Stimulated activated naive CD8-positive, alpha-beta T cell treated with anti-CD3 and anti-CD28 coated beads, Interleukin-15, Interleukin-2, amounts not matched to agents 100 ng/mL and 50 ng/mL, for 24 hours (primary cell): ENCODE measurements at regions not wholly inside any gene's neighbourhood (a gene's known extent, or its start where the extent isn't known, plus 50 kb on each side); places are given as distances from the start of the nearest gene placed in this dataset.

Experiments
- H3K27ac Mint-ChIP-seq: one replicate; pipeline ENCODE4 v1.8.0; 2021; ENCODE audit warnings: mild to moderate bottlenecking, mixed read lengths
- H3K27me3 Mint-ChIP-seq: one replicate; pipeline ENCODE4 v1.8.0; 2021; ENCODE audit warnings: mixed read lengths
- H3K36me3 Mint-ChIP-seq: one replicate; pipeline ENCODE4 v1.8.0; 2021; ENCODE audit warnings: low read depth, mixed read lengths
- H3K4me1 Mint-ChIP-seq: one replicate; pipeline ENCODE4 v1.8.0; 2021; ENCODE audit warnings: low read depth, mixed read lengths
- H3K4me3 Mint-ChIP-seq: one replicate; pipeline ENCODE4 v1.8.0; 2021; ENCODE audit warnings: mild to moderate bottlenecking, mixed read lengths
- H3K9me3 Mint-ChIP-seq: one replicate; pipeline ENCODE4 v1.8.0; 2021; ENCODE audit warnings: mixed read lengths

- H3K9me3 Mint-ChIP-seq = no peaks in the 10 kb centered on the region
- H3K27ac Mint-ChIP-seq = no peak overlapping the region
- H3K36me3 Mint-ChIP-seq = no peaks in the 10 kb centered on the region
- no peaks in the 10 kb centered on the region for H3K27me3 Mint-ChIP-seq
- H3K4me1 Mint-ChIP-seq = no peaks in the 10 kb centered on the region
- no peak overlapping the region for H3K4me3 Mint-ChIP-seq
These were observed 707.2 kb upstream of the ADAMTS5 start for GRCh38 chr21:27674041-27674615.

GRCh38 chr21:27673581-27673980, 706.7 kb upstream of the ADAMTS5 start:
- H3K4me1 Mint-ChIP-seq = no peaks in the 10 kb centered on the region
- no peaks in the 10 kb centered on the region for H3K9me3 Mint-ChIP-seq
- no peak overlapping the region for H3K27ac Mint-ChIP-seq
- H3K36me3 Mint-ChIP-seq = no peaks in the 10 kb centered on the region
- H3K4me3 Mint-ChIP-seq = no peak overlapping the region
- H3K27me3 Mint-ChIP-seq = no peaks in the 10 kb centered on the region

- Mint-ChIP-seq H3K4me1 (no peaks in the 10 kb centered on the region), H3K4me3 (no peak overlapping the region), H3K27me3 (no peaks in the 10 kb centered on the region), H3K27ac (no peak overlapping the region), H3K36me3 (no peaks in the 10 kb centered on the region), H3K9me3 (no peaks in the 10 kb centered on the region)
These were observed 704.3 kb upstream of the ADAMTS5 start for GRCh38 chr21:27671207-27671606.

GRCh38 chr21:27653481-27653880, 686.6 kb upstream of the ADAMTS5 start:
- H3K4me1 Mint-ChIP-seq = no peaks in the 10 kb centered on the region
- no peak overlapping the region for H3K27ac Mint-ChIP-seq
- no peaks in the 10 kb centered on the region for H3K27me3 Mint-ChIP-seq
- no peaks in the 10 kb centered on the region for H3K36me3 Mint-ChIP-seq
- no peaks in the 10 kb centered on the region for H3K9me3 Mint-ChIP-seq
- H3K4me3 Mint-ChIP-seq = no peak overlapping the region

- H3K27me3 Mint-ChIP-seq = no peaks in the 10 kb centered on the region
- H3K4me3 Mint-ChIP-seq = no peak overlapping the region
- no peak overlapping the region for H3K27ac Mint-ChIP-seq
- H3K4me1 Mint-ChIP-seq = no peaks in the 10 kb centered on the region
- H3K36me3 Mint-ChIP-seq = no peaks in the 10 kb centered on the region
- H3K9me3 Mint-ChIP-seq = no peaks in the 10 kb centered on the region
These were observed 682.9 kb upstream of the ADAMTS5 start for GRCh38 chr21:27649762-27650161.

GRCh38 chr21:27649323-27649722, 682.4 kb upstream of the ADAMTS5 start:
- H3K4me3 Mint-ChIP-seq = no peak overlapping the region
- no peaks in the 10 kb centered on the region for H3K4me1 Mint-ChIP-seq
- H3K36me3 Mint-ChIP-seq = no peaks in the 10 kb centered on the region
- H3K27me3 Mint-ChIP-seq = no peaks in the 10 kb centered on the region
- H3K9me3 Mint-ChIP-seq = no peaks in the 10 kb centered on the region
- H3K27ac Mint-ChIP-seq = no peak overlapping the region

- H3K9me3 Mint-ChIP-seq = no peaks in the 10 kb centered on the region
- no peaks in the 10 kb centered on the region for H3K4me1 Mint-ChIP-seq
- H3K27ac Mint-ChIP-seq = no peak overlapping the region
- no peak overlapping the region for H3K4me3 Mint-ChIP-seq
- no peaks in the 10 kb centered on the region for H3K36me3 Mint-ChIP-seq
- no peaks in the 10 kb centered on the region for H3K27me3 Mint-ChIP-seq
These were observed 681.7 kb upstream of the ADAMTS5 start for GRCh38 chr21:27648560-27648959.

- no peaks in the 10 kb centered on the region for H3K27me3 Mint-ChIP-seq
- no peak overlapping the region for H3K27ac Mint-ChIP-seq
- no peak overlapping the region for H3K4me3 Mint-ChIP-seq
- H3K36me3 Mint-ChIP-seq = no peaks in the 10 kb centered on the region
- peaks cover 3% of the 10 kb centered on the region for H3K9me3 Mint-ChIP-seq
- no peaks in the 10 kb centered on the region for H3K4me1 Mint-ChIP-seq
These were observed 681.0 kb upstream of the ADAMTS5 start for GRCh38 chr21:27647921-27648320.

GRCh38 chr21:27647401-27647800, 680.5 kb upstream of the ADAMTS5 start:
- peaks cover 3% of the 10 kb centered on the region for H3K9me3 Mint-ChIP-seq
- H3K4me3 Mint-ChIP-seq = no peak overlapping the region
- H3K27ac Mint-ChIP-seq = no peak overlapping the region
- H3K36me3 Mint-ChIP-seq = no peaks in the 10 kb centered on the region
- H3K4me1 Mint-ChIP-seq = no peaks in the 10 kb centered on the region
- H3K27me3 Mint-ChIP-seq = no peaks in the 10 kb centered on the region

GRCh38 chr21:27646691-27647090, 679.8 kb upstream of the ADAMTS5 start:
- Mint-ChIP-seq H3K27ac (no peak overlapping the region), H3K4me3 (no peak overlapping the region), H3K27me3 (no peaks in the 10 kb centered on the region), H3K36me3 (no peaks in the 10 kb centered on the region), H3K4me1 (no peaks in the 10 kb centered on the region), H3K9me3 (peaks cover 3% of the 10 kb centered on the region)

GRCh38 chr21:27646056-27646455, 679.2 kb upstream of the ADAMTS5 start:
- H3K27ac Mint-ChIP-seq = no peak overlapping the region
- H3K36me3 Mint-ChIP-seq = no peaks in the 10 kb centered on the region
- H3K27me3 Mint-ChIP-seq = no peaks in the 10 kb centered on the region
- H3K9me3 Mint-ChIP-seq = peaks cover 3% of the 10 kb centered on the region
- H3K4me3 Mint-ChIP-seq = no peak overlapping the region
- H3K4me1 Mint-ChIP-seq = no peaks in the 10 kb centered on the region

- peaks cover 3% of the 10 kb centered on the region for H3K9me3 Mint-ChIP-seq
- no peaks in the 10 kb centered on the region for H3K27me3 Mint-ChIP-seq
- no peaks in the 10 kb centered on the region for H3K36me3 Mint-ChIP-seq
- H3K4me3 Mint-ChIP-seq = no peak overlapping the region
- no peak overlapping the region for H3K27ac Mint-ChIP-seq
- H3K4me1 Mint-ChIP-seq = no peaks in the 10 kb centered on the region
These were observed 678.4 kb upstream of the ADAMTS5 start for GRCh38 chr21:27645285-27645684.

GRCh38 chr21:27643326-27643725, 676.4 kb upstream of the ADAMTS5 start:
- Mint-ChIP-seq H3K4me1 (no peaks in the 10 kb centered on the region), H3K9me3 (peaks cover 3% of the 10 kb centered on the region), H3K27ac (no peak overlapping the region), H3K4me3 (no peak overlapping the region), H3K36me3 (no peaks in the 10 kb centered on the region), H3K27me3 (no peaks in the 10 kb centered on the region)

GRCh38 chr21:27639286-27639685, 672.4 kb upstream of the ADAMTS5 start:
- Mint-ChIP-seq H3K27me3 (no peaks in the 10 kb centered on the region), H3K27ac (no peak overlapping the region), H3K36me3 (no peaks in the 10 kb centered on the region), H3K9me3 (peaks cover 9% of the 10 kb centered on the region), H3K4me1 (no peaks in the 10 kb centered on the region), H3K4me3 (no peak overlapping the region)

- no peaks in the 10 kb centered on the region for H3K36me3 Mint-ChIP-seq
- H3K27ac Mint-ChIP-seq = no peak overlapping the region
- H3K27me3 Mint-ChIP-seq = no peaks in the 10 kb centered on the region
- H3K4me3 Mint-ChIP-seq = no peak overlapping the region
- peaks cover 11% of the 10 kb centered on the region for H3K9me3 Mint-ChIP-seq
- H3K4me1 Mint-ChIP-seq = no peaks in the 10 kb centered on the region
These were observed 669.8 kb upstream of the ADAMTS5 start for GRCh38 chr21:27636656-27637055.

GRCh38 chr21:27633631-27634030, 666.7 kb upstream of the ADAMTS5 start:
- no peaks in the 10 kb centered on the region for H3K36me3 Mint-ChIP-seq
- H3K4me1 Mint-ChIP-seq = no peaks in the 10 kb centered on the region
- no peak overlapping the region for H3K27ac Mint-ChIP-seq
- no peaks in the 10 kb centered on the region for H3K27me3 Mint-ChIP-seq
- peaks cover 11% of the 10 kb centered on the region for H3K9me3 Mint-ChIP-seq
- no peak overlapping the region for H3K4me3 Mint-ChIP-seq
